ENCODE measurements at regions not wholly inside any gene's neighbourhood (a gene's known extent, or its start where the extent isn't known, plus 50 kb on each side); places are given as distances from the start of the nearest gene placed in this dataset.

DNA sequence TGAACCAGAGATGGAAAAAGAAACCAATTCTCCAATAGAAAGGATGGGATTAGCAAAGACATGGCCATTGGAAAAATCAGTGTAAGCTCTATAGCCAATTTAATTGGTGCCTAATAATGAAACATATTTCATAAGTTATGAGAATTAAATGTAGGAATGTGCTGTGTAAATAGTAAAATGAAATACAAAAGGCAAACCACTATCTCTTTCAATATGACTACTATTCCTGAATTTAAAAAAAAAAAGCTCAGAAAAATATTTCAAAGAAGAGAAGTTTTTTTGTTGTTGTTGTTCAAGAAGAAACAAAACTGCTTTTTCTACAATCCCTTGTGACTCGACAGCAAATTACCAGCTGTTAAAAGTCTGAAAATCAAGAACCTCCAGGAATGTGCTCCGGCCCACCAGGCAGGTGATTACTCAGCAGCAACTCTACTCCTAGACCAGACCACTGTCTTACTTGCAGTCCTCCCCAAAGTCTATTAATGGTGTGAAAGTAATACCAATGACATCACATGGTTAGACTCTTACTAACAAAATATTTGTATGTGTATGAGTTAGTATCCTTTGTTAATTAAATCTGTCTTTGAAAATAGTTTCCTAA lies 362.4 kb downstream of the KCTD12 start:
- Histone ChIP-seq H3K36me3 (no peaks in the 10 kb centered on the region), H3K27me3 (ENCODE audit: low read depth) (no peaks in the 10 kb centered on the region), H3K27ac (replicated peaks) (no peak overlapping the region), H3K4me3 (no peak overlapping the region), H3K4me1 (no peaks in the 10 kb centered on the region), H3K9me3 (replicated peaks) (no peaks in the 10 kb centered on the region)
- no peak for DNase-seq
- intact Hi-C loops (cut with micrococcal nuclease), result no loop called here
- TF ChIP-seq, protein P1, sequence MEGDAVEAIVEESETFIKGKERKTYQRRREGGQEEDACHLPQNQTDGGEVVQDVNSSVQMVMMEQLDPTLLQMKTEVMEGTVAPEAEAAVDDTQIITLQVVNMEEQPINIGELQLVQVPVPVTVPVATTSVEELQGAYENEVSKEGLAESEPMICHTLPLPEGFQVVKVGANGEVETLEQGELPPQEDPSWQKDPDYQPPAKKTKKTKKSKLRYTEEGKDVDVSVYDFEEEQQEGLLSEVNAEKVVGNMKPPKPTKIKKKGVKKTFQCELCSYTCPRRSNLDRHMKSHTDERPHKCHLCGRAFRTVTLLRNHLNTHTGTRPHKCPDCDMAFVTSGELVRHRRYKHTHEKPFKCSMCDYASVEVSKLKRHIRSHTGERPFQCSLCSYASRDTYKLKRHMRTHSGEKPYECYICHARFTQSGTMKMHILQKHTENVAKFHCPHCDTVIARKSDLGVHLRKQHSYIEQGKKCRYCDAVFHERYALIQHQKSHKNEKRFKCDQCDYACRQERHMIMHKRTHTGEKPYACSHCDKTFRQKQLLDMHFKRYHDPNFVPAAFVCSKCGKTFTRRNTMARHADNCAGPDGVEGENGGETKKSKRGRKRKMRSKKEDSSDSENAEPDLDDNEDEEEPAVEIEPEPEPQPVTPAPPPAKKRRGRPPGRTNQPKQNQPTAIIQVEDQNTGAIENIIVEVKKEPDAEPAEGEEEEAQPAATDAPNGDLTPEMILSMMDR (IDR thresholded peaks at IDR 0.05; ENCODE audit: borderline replicate concordance), result no peak

DNA sequence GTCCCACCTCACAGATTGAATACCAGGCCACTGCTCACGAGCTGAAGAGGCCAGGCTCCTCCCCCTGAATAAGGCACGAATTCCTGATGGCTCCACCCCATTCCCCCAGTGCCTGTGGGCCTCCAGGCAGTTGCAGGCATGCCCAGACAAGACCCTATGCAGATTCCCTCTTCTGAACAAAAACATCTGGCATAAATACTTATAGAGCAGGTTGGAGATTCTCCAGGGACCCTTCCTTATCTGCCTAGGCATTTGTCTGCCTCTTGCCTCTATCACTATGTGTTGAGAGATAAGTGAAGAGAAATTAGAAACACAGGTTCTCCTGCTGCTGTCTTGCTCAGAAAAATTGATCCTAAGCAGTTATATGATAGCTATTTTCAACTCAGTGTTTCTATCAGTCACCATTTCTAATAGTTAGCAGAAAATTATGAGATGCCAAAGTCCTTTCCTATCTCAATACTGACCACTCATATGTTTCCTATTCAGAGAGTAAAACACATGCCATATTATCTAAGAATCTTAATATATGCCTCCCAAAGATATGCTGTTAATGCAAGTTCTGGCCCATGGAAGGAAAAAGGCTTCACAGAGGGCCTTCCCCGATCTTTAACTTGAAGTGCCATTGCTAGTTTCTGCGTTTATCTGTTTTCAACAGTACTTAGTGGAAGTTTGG lies 364.0 kb downstream of the KCTD12 start:
- intact Hi-C loops (cut with micrococcal nuclease), result no loop called here

DNA sequence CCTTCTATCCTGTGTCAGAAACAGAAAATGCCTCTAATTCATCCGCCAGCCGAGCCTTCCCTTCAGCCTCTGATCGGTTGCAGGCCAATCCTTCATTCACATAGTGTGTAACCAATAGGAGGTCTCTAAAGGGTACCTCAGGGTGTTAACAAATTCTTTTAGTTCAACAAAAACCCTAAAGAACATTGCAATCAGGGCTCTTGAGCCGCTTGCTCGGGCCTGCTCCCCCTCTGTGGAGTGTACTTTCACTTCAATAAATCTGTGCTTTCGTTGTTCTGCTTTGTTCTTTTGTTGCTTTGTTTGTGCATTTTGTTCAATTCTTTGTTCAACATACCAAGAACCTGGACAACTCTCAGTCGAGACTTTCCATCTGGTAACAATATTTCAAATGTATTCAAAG lies 366.5 kb downstream of the KCTD12 start:
- TF ChIP-seq, protein P1 (IDR thresholded peaks at IDR 0.05; ENCODE audit: borderline replicate concordance), result no peak
- Histone ChIP-seq H3K4me3 (no peak overlapping the region), H3K27me3 (ENCODE audit: low read depth) (no peaks in the 10 kb centered on the region), H3K9me3 (replicated peaks) (no peaks in the 10 kb centered on the region), H3K36me3 (no peaks in the 10 kb centered on the region), H3K4me1 (peaks cover 17% of the 10 kb centered on the region), H3K27ac (replicated peaks) (no peak overlapping the region)
- intact Hi-C loops (cut with micrococcal nuclease), result no loop called here
- DNase-seq, result no peak

More for the DNA sequence above, 364.0 kb downstream of the KCTD12 start:
- no peak overlapping the region for H3K27ac ChIP-seq (replicated peaks)
- TF ChIP-seq, protein P1 (IDR thresholded peaks at IDR 0.05; ENCODE audit: borderline replicate concordance), result no peak
- DNase-seq, result no peak
- no peak overlapping the region for H3K4me3 ChIP-seq
- peaks cover 5% of the 10 kb centered on the region for H3K4me1 ChIP-seq
- no peaks in the 10 kb centered on the region for H3K9me3 ChIP-seq (replicated peaks)
- H3K27me3 ChIP-seq (ENCODE audit: low read depth), result no peaks in the 10 kb centered on the region
- no peaks in the 10 kb centered on the region for H3K36me3 ChIP-seq

DNA sequence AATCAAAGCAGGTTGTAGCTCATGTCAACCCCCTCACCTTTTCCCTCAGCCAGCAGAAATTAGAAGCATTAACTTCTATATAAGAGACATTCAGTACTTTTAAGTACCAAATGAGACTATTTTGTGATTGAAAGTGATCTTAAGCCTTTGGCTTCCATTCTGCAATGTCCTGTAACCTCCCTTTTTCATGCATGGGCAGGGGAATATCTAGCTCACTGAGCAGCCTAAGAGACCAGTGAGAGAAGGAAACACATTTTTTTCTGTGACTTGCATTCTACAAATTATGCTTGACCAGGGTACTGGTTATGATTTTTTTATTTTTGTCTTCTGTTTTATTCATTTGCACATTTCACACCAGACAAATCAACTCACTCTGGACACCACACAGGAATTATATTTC lies 369.6 kb downstream of the KCTD12 start:
- Histone ChIP-seq H3K27me3 (ENCODE audit: low read depth) (no peaks in the 10 kb centered on the region), H3K9me3 (replicated peaks) (no peaks in the 10 kb centered on the region), H3K27ac (replicated peaks) (no peak overlapping the region), H3K36me3 (no peaks in the 10 kb centered on the region), H3K4me1 (peaks cover 23% of the 10 kb centered on the region), H3K4me3 (no peak overlapping the region)
- intact Hi-C loops (cut with micrococcal nuclease), result no loop called here
- DNase-seq, result no peak
- TF ChIP-seq, protein P1 (IDR thresholded peaks at IDR 0.05; ENCODE audit: borderline replicate concordance), result no peak

DNA sequence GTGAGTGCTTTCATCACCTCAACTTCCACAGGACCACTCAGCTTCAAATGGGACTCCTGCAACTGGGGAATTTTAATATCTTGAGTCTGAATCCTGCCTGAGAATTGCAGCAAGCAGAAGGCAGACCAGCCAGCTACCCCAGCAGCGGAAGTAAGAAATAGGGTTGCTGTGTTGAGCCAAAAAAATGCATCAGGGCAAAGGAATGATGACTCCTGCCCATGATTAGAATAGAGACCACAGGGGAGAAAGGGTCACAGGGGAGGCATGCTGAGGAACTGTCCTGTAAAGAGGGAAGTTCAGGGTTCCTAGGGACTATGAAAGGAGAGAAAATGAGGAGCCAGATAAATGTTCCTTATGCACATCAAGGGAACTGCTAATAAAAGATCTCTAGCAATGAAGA lies 370.2 kb downstream of the KCTD12 start:
- H3K27ac ChIP-seq (replicated peaks), result no peak overlapping the region
- intact Hi-C loops (cut with micrococcal nuclease), result no loop called here
- TF ChIP-seq, protein P1 (IDR thresholded peaks at IDR 0.05; ENCODE audit: borderline replicate concordance), result no peak
- no peaks in the 10 kb centered on the region for H3K27me3 ChIP-seq (ENCODE audit: low read depth)
- peaks cover 23% of the 10 kb centered on the region for H3K4me1 ChIP-seq
- DNase-seq, result no peak
- H3K9me3 ChIP-seq (replicated peaks), result no peaks in the 10 kb centered on the region
- no peaks in the 10 kb centered on the region for H3K36me3 ChIP-seq
- H3K4me3 ChIP-seq, result no peak overlapping the region

Measured in left ventricle myocardium inferior (tissue), 1 donor.